ENCODE measurements at regions not wholly inside any gene's neighbourhood (a gene's known extent, or its start where the extent isn't known, plus 50 kb on each side); places are given as distances from the start of the nearest gene placed in this dataset.

- no peak for ATAC-seq (replicated peaks in 1 of 4)
- 69% methylated on average over 8 of the region's 10 CpGs for WGBS (ENCODE audit: insufficient coverage)
- Mint-ChIP-seq H3K4me1 (peaks cover 7 to 13% (median 12%) of the 10 kb centered on the region in 3 donors), H3K4me3 (no peak overlapping the region), H3K9me3 (peaks cover 0 to 10% (median 6%) of the 10 kb centered on the region in 3 donors), H3K27me3 (peaks cover 4 to 18% of the 10 kb centered on the region in 2 donors), H3K36me3 (peaks cover 4% of the 10 kb centered on the region), H3K27ac (no peak overlapping the region)
- Histone ChIP-seq H3K27me3 (replicated peaks in 1 of 2; ENCODE audit: control insufficient read depth in 2 of 2, extremely low read depth in 1 of 2, insufficient read depth in 2 of 2, low read length in 1 of 2) (peaks cover 0 to 8% of the 10 kb centered on the region in 2 experiments), H3K36me3 (ENCODE audit: control insufficient read depth in 2 of 2, extremely low read depth in 1 of 2, insufficient read depth in 1 of 2, low read length in 1 of 2) (no peaks in the 10 kb centered on the region), H3K9me3 (no peaks in the 10 kb centered on the region), H3K27ac (ENCODE audit: low read length) (no peak overlapping the region), H3K4me1 (ENCODE audit: control insufficient read depth in 1 of 2, extremely low read depth in 1 of 2, insufficient read depth in 2 of 2, low read length in 2 of 2) (peaks cover 0 to 9% of the 10 kb centered on the region in 2 experiments), H3K4me3 (ENCODE audit: control insufficient read depth in 1 of 2, extremely low read depth in 1 of 2, low read length in 1 of 2) (no peak overlapping the region)
- ChIA-PET CTCF (no interaction called here), POLR2A (interaction anchor here in 1 of 2 donors (0.6 kb wide), 1 partner anchor 367 kb away, joined by 3 read pairs; no protein-coding TSS in a partner anchor)
- no peak for DNase-seq
Measured at GRCh38 chr17:73924114-73924908, 279.2 kb upstream of the RPL38 start.

GRCh38 chr17:73924909-73925186 is 278.6 kb upstream of the RPL38 start:
- peaks cover 11 to 17% (median 15%) of the 10 kb centered on the region in 3 donors for H3K4me1 Mint-ChIP-seq
- no peak overlapping the region for H3K4me3 Mint-ChIP-seq
- Histone ChIP-seq H3K9me3 (no peaks in the 10 kb centered on the region), H3K4me1 (ENCODE audit: control insufficient read depth in 1 of 2, extremely low read depth in 1 of 2, insufficient read depth in 2 of 2, low read length in 2 of 2) (peaks cover 0 to 9% of the 10 kb centered on the region in 2 experiments), H3K4me3 (ENCODE audit: control insufficient read depth in 1 of 2, extremely low read depth in 1 of 2, low read length in 1 of 2) (no peak overlapping the region), H3K36me3 (ENCODE audit: control insufficient read depth in 2 of 2, extremely low read depth in 1 of 2, insufficient read depth in 1 of 2, low read length in 1 of 2) (no peaks in the 10 kb centered on the region), H3K27ac (ENCODE audit: low read length) (no peak overlapping the region), H3K27me3 (replicated peaks in 1 of 2; ENCODE audit: control insufficient read depth in 2 of 2, extremely low read depth in 1 of 2, insufficient read depth in 2 of 2, low read length in 1 of 2) (peaks cover 0 to 5% of the 10 kb centered on the region in 2 experiments)
- H3K27me3 Mint-ChIP-seq = peaks cover 0 to 15% of the 10 kb centered on the region in 2 donors
- ChIA-PET CTCF (no interaction called here), POLR2A (interaction anchor here in 1 of 2 donors (0.6 kb wide), 1 partner anchor 367 kb away, joined by 3 read pairs; no protein-coding TSS in a partner anchor)
- peaks cover 0 to 10% (median 6%) of the 10 kb centered on the region in 3 donors for H3K9me3 Mint-ChIP-seq
- peaks cover 4% of the 10 kb centered on the region for H3K36me3 Mint-ChIP-seq
- no peak for ATAC-seq (replicated peaks in 1 of 4)
- no peak overlapping the region for H3K27ac Mint-ChIP-seq
- DNase-seq = no peak

GRCh38 chr17:73929860-73930430 is 273.5 kb upstream of the RPL38 start:
- POLR2A ChIA-PET = no interaction called here

GRCh38 chr17:73932216-73932749 is 271.2 kb upstream of the RPL38 start:
- H3K36me3 ChIP-seq (ENCODE audit: control insufficient read depth in 2 of 2, extremely low read depth in 1 of 2, insufficient read depth in 1 of 2, low read length in 1 of 2) = no peaks in the 10 kb centered on the region
- no peaks in the 10 kb centered on the region for H3K4me1 ChIP-seq (ENCODE audit: control insufficient read depth in 1 of 2, extremely low read depth in 1 of 2, insufficient read depth in 2 of 2, low read length in 2 of 2)
- ATAC-seq (replicated peaks in 1 of 4) = no peak
- Mint-ChIP-seq H3K27me3 (peaks cover 7 to 12% of the 10 kb centered on the region in 2 donors), H3K36me3 (no peaks in the 10 kb centered on the region), H3K4me3 (no peak overlapping the region), H3K4me1 (peaks cover 3 to 8% (median 6%) of the 10 kb centered on the region in 3 donors), H3K9me3 (peaks cover 0 to 6% (median 0%) of the 10 kb centered on the region in 3 donors), H3K27ac (no peak overlapping the region)
- peaks cover 0 to 15% of the 10 kb centered on the region in 2 experiments for H3K27me3 ChIP-seq (replicated peaks in 1 of 2; ENCODE audit: control insufficient read depth in 2 of 2, extremely low read depth in 1 of 2, insufficient read depth in 2 of 2, low read length in 1 of 2)
- DNase-seq = no peak
- H3K9me3 ChIP-seq = no peaks in the 10 kb centered on the region
- ChIA-PET POLR2A (no interaction called here), CTCF (no interaction called here)
- H3K27ac ChIP-seq (ENCODE audit: low read length) = no peak overlapping the region
- 64% methylated on average over 6 of the region's 9 CpGs for WGBS (ENCODE audit: insufficient coverage)
- H3K4me3 ChIP-seq (ENCODE audit: control insufficient read depth in 1 of 2, extremely low read depth in 1 of 2, low read length in 1 of 2) = no peak overlapping the region

More at GRCh38 chr17:73929860-73930430, 273.5 kb upstream of the RPL38 start:
- Histone ChIP-seq H3K27ac (ENCODE audit: low read length) (no peak overlapping the region), H3K9me3 (no peaks in the 10 kb centered on the region), H3K27me3 (replicated peaks in 1 of 2; ENCODE audit: control insufficient read depth in 2 of 2, extremely low read depth in 1 of 2, insufficient read depth in 2 of 2, low read length in 1 of 2) (peaks cover 0 to 15% of the 10 kb centered on the region in 2 experiments), H3K36me3 (ENCODE audit: control insufficient read depth in 2 of 2, extremely low read depth in 1 of 2, insufficient read depth in 1 of 2, low read length in 1 of 2) (no peaks in the 10 kb centered on the region), H3K4me3 (ENCODE audit: control insufficient read depth in 1 of 2, extremely low read depth in 1 of 2, low read length in 1 of 2) (no peak overlapping the region), H3K4me1 (ENCODE audit: control insufficient read depth in 1 of 2, extremely low read depth in 1 of 2, insufficient read depth in 2 of 2, low read length in 2 of 2) (no peaks in the 10 kb centered on the region)
- Mint-ChIP-seq H3K9me3 (peaks cover 0 to 6% (median 0%) of the 10 kb centered on the region in 3 donors), H3K4me1 (peaks cover 4 to 9% (median 7%) of the 10 kb centered on the region in 3 donors), H3K4me3 (no peak overlapping the region), H3K36me3 (no peaks in the 10 kb centered on the region), H3K27ac (peak overlapping the region in 1 of 2 donors; percentile 17), H3K27me3 (peaks cover 4 to 14% of the 10 kb centered on the region in 2 donors)
- no peak for ATAC-seq (replicated peaks in 1 of 4)
- CTCF ChIA-PET = no interaction called here
- DNase-seq = no peak
- 50% methylated on average over 2 of the region's 8 CpGs for WGBS (ENCODE audit: insufficient coverage)

- 72% methylated on average over 7 of the region's 8 CpGs for WGBS (ENCODE audit: insufficient coverage)
Measured at GRCh38 chr17:73933164-73933766, 270.2 kb upstream of the RPL38 start.

GRCh38 chr17:73933871-73934270 is 269.6 kb upstream of the RPL38 start:
- Histone ChIP-seq H3K36me3 (ENCODE audit: control insufficient read depth in 2 of 2, extremely low read depth in 1 of 2, insufficient read depth in 1 of 2, low read length in 1 of 2) (no peaks in the 10 kb centered on the region), H3K27ac (ENCODE audit: low read length) (no peak overlapping the region), H3K4me3 (ENCODE audit: control insufficient read depth in 1 of 2, extremely low read depth in 1 of 2, low read length in 1 of 2) (no peak overlapping the region), H3K9me3 (no peaks in the 10 kb centered on the region), H3K4me1 (ENCODE audit: control insufficient read depth in 1 of 2, extremely low read depth in 1 of 2, insufficient read depth in 2 of 2, low read length in 2 of 2) (no peaks in the 10 kb centered on the region), H3K27me3 (replicated peaks in 1 of 2; ENCODE audit: control insufficient read depth in 2 of 2, extremely low read depth in 1 of 2, insufficient read depth in 2 of 2, low read length in 1 of 2) (peaks cover 0 to 18% of the 10 kb centered on the region in 2 experiments)
- Mint-ChIP-seq H3K27me3 (peaks cover 7 to 15% of the 10 kb centered on the region in 2 donors), H3K27ac (no peak overlapping the region), H3K9me3 (no peaks in the 10 kb centered on the region), H3K4me1 (peaks cover 3 to 8% (median 6%) of the 10 kb centered on the region in 3 donors), H3K36me3 (no peaks in the 10 kb centered on the region), H3K4me3 (no peak overlapping the region)
- ATAC-seq (replicated peaks in 1 of 4) (no peak), DNase-seq (no peak)
- ChIA-PET CTCF (no interaction called here), POLR2A (no interaction called here)

More at GRCh38 chr17:73933164-73933766, 270.2 kb upstream of the RPL38 start:
- no peaks in the 10 kb centered on the region for H3K9me3 ChIP-seq
- CTCF ChIA-PET = no interaction called here
- H3K36me3 ChIP-seq (ENCODE audit: control insufficient read depth in 2 of 2, extremely low read depth in 1 of 2, insufficient read depth in 1 of 2, low read length in 1 of 2) = no peaks in the 10 kb centered on the region
- peaks cover 0 to 18% of the 10 kb centered on the region in 2 experiments for H3K27me3 ChIP-seq (replicated peaks in 1 of 2; ENCODE audit: control insufficient read depth in 2 of 2, extremely low read depth in 1 of 2, insufficient read depth in 2 of 2, low read length in 1 of 2)
- ATAC-seq (replicated peaks in 1 of 4) = no peak
- H3K27ac Mint-ChIP-seq = no peak overlapping the region
- H3K9me3 Mint-ChIP-seq = peaks cover 0 to 3% (median 0%) of the 10 kb centered on the region in 3 donors
- H3K27me3 Mint-ChIP-seq = peaks cover 7 to 15% of the 10 kb centered on the region in 2 donors
- no peak for DNase-seq
- H3K36me3 Mint-ChIP-seq = no peaks in the 10 kb centered on the region
- H3K4me1 ChIP-seq (ENCODE audit: control insufficient read depth in 1 of 2, extremely low read depth in 1 of 2, insufficient read depth in 2 of 2, low read length in 2 of 2) = no peaks in the 10 kb centered on the region
- H3K4me3 ChIP-seq (ENCODE audit: control insufficient read depth in 1 of 2, extremely low read depth in 1 of 2, low read length in 1 of 2) = no peak overlapping the region
- H3K27ac ChIP-seq (ENCODE audit: low read length) = no peak overlapping the region
- H3K4me1 Mint-ChIP-seq = peaks cover 3 to 8% (median 6%) of the 10 kb centered on the region in 3 donors
- no peak overlapping the region for H3K4me3 Mint-ChIP-seq
- POLR2A ChIA-PET = no interaction called here
